Occipital lobe (tissue), 1 donor: ENCODE measurements at regions not wholly inside any gene's neighbourhood (a gene's known extent, or its start where the extent isn't known, plus 50 kb on each side); places are given as distances from the start of the nearest gene placed in this dataset.

Experiments used
- DNase-seq: peaks from one replicate; lab custom pipeline; 2025; lab: John Stamatoyannopoulos, UW

DNA sequence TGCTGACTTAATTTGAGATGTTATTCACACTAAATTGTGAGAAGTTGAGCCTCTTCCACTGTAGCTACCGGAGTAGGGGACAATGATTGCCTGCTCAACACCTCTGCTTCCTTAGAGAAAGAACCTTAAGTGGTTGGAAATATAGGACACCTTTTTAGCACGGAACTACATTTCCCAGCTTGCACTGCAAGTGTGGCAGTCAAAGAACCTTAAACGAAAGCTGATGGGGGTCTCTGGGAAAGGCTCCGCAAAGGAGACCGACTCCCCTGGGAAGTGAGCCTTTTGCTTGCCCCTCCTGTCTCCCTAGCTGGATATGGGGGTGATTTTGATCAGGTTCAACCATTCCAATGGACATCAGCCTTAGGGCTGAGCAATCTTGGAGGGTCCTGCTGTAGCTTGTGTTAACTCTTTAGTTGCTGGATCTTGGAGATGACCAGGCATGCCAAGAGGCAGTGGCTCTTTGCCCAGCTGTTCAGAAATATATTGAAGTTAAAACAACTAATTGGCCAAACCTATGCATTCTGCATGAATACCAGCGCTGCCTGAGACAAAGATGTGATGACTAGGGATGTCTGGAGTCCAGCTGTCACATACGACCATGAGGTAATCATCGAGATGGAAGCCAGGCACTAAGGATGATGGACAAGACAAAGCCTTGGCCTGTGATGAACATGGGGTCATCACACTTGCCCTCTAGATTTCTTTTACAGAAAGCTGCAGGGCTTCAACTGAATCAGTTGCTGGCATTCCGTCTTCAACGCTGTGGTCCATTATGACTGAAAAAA, 286.5 kb downstream of the FOXO1 start:
- no peak for DNase-seq

DNA sequence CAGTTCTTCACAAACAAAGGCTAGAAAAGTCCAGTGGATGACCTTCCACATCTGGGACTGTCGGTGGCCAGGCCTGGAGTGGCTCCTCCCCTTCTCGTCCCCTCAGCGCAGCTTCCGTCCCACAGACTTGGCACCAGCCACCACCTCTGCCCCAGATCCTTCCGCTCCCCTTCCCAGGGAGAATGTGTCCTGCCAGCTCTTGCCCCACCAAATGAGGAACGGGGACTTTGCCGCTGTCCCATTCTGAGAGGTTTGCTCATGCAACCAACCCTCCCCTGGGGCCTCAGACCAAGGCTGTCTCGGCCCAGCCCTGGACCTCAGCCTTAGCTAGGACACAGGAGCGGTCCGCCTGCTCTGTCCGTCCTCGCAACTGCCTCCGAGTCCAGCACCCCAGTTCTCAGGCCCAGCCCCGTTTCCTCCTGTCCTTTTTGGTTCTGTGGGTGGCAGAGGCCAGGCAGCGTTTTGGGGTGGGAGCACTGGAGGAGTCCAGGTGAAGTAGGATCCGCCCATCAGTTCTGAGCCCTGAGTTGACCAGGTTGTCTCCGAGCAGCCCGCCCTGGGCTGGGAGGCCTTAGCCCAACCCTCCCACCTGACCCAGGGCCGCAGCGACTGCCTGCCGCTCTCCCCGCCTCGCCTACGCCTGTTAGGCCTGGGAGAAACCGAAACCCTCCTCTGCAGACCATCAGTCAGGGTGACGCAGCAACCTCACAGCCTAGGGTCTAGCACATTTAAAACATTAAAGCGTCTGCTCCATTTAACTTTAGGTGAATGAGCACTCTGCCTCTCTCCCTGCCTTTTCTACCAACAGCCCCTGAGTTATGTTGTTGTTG, 284.3 kb downstream of the FOXO1 start:
- DNase-seq = no peak

GRCh38 chr13:40383132-40383531, 283.3 kb downstream of the FOXO1 start:
- DNase-seq = no peak

GRCh38 chr13:40383885-40384284, 282.6 kb downstream of the FOXO1 start:
- no peak for DNase-seq

DNA sequence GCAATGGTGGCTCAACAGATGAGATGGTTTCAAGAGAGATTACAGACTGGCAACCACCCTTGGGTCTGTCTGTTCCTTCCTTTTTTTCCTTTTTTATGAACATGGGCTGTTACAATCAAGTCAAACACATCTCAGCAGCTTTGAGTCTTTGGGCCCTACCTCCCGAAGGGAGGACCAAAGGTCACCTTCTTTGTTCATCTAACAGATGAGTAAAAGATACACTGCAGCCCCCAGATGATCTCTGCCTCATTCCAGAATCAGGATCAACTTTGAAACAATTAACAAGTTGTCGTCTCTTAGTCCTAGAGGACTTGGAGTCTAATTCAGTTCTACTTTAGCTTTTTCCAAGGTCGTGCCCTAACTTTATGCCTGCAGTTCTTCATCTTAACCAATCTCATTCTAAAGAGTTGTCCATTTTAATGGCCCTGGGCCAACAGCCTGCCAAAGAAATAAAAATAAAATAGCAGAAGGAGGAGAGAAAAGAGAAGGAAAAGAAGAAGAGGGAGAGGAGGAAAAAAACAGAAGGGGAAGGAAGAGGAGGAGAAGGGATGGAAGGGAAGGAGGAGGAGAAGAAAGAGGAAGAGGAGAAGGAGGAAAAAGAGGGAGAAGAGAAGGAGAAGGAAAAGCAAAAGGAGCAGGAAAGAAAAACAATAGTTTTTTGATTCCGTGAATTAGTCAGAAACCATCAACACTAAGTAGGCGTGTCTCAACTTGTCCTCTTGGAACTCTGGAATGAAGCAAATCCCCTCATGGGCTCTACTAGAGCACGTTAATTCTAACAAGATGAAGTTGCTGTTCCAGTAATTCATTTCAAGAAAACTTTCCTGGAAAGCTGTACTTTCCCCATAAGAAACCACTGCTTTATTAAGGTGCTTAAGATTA, 281.2 kb downstream of the FOXO1 start:
- no peak for DNase-seq

- no peak for DNase-seq
These were observed 280.6 kb downstream of the FOXO1 start for GRCh38 chr13:40385858-40386180.

- no peak for DNase-seq
These were observed 279.9 kb downstream of the FOXO1 start for GRCh38 chr13:40386586-40386985.

DNA sequence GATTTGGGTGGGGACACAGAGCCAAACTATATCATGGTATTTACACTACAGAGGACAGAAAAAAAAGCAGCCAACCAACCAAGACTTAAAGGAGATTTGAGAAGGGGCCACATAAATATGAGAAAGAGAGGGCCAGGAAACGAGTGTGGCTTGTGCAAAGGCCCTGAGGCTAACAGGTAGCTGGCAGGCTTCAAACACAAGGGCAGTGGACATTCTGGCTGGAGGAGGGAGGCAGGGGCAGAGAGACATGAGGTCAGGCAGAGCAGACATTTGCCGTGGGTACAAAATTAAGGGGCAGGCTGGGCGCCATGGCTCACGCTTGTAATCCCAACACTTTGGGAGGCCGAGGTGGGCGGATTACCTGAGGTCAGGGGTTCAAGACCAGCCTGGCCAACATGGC, 278.7 kb downstream of the FOXO1 start:
- no peak for DNase-seq

DNA sequence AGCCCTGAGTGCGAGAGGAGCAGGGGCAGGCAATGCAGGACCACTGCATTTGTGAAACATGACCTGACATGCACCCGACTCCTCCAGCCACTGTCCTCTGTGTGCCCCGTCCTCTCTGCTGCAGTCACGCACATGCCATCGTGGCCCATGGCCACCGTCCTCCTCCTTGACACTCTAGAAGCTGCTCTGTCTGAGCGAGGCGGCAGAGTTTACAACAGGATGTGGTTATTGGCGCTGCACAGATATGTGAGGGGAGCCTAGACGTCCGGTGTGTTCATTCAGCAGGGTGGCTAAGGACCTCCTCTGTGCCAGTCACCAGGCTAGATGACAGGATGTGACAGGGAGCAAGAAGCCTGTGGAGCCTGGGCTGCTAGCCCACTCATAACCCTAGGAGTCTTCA, 277.8 kb downstream of the FOXO1 start:
- no peak for DNase-seq

- no peak for DNase-seq
These were observed 277.3 kb downstream of the FOXO1 start for GRCh38 chr13:40389081-40389641.

DNA sequence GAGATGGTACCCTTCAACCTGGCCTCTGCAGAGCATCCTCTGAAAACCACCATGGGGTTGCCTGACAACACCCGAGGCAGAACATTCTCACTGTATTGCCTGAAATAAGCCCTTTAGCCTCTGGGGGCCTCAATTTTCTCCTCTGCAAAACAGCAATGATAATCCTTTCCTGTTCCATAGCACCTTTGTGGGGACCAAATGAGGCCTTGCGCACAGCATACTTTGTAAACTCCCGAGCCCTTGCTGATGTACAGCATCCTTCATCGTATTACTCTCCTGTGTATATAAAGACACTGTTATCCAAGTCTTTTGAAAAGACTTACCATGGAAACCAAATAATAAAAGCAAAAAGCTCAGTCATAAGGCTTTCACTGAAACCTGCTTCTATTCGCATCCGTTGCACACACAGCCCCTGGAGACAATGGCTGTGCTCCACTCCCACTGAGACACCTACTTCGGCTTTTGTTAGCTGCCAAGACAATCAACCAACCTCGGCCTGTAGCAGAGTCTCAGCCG, 276.0 kb downstream of the FOXO1 start:
- DNase-seq = no peak

GRCh38 chr13:40391788-40392187, 274.7 kb downstream of the FOXO1 start:
- no peak for DNase-seq

- DNase-seq = no peak
These were observed 272.0 kb downstream of the FOXO1 start for GRCh38 chr13:40394304-40394985.

DNA sequence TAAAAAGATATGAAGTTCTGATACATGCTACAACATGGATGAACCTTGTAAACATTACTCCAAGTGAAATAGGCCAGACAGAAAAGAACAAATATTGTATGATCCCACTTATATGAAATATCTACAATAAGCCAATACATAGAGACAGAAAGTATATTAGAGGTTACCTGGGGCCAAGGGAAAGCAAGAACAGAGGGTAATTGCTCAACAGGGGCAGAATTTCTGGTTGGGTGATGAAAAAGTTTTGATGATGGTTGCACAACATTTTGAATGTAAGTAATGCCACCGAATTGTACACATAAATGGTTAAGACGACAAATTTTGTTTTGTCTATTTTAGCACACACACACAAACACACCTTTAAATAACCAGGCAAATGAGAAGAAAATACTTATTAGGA, 268.4 kb downstream of the FOXO1 start:
- DNase-seq = no peak

DNA sequence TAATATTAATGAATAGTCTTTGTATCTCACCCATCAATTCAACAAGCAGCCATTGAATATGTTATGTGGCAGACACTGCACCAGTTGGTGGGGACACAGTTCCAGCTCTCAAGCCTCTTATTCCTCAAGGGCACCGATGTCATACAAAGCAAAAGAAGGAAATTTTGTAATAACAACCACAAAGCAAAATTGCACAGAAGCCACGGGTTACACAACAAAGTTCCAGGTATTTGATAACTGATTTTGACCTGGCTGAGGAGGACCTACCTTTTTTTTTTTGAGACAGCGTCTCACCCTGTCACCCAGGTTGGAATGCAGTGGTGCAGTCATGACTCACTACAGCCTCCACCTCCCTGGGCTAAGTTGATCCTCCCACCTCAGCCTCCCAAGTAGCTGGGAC, 266.7 kb downstream of the FOXO1 start:
- no peak for DNase-seq

- peak; percentile 23 for DNase-seq
These were observed 264.3 kb downstream of the FOXO1 start for GRCh38 chr13:40401911-40402776.

- DNase-seq = no peak
These were observed 263.5 kb downstream of the FOXO1 start for GRCh38 chr13:40402931-40403431.

DNA sequence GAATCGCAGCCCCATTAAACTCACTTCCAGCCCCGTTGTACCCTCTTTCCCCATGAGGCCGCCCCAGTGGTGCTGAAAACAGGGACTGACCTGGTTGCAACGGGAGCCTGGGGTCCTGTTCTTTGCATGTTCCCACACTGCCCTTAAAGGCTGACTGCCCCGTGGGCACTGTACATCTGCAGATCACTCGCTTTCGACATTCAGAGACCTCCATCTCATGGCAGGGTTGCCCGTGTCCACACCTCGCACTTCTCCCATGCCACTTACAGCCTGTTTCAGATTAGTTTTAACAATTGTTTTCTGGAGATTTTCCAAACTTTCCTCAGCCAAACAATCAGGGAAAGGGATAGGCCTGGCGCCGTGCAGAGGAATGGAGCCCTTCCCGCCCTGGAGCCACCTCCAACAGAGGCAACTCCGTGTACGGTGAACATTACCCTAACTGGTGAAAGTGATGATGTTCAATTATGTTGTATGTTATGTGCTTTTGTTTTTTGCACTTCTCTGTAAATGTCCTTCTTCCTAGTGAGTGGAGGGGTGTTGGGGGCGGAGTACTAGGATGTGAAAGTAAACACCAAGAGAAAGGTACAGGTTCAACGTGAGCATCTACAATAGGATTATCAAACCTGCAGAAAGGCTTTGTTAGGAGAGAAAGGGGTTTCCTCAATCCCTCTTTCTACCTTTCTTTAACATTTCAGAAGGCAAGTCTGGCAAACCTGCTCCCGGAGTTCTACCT, 262.8 kb downstream of the FOXO1 start:
- DNase-seq = no peak

- DNase-seq = no peak
These were observed 262.0 kb downstream of the FOXO1 start for GRCh38 chr13:40404407-40404806.
